ENCODE measurements at regions not wholly inside any gene's neighbourhood (a gene's known extent, or its start where the extent isn't known, plus 50 kb on each side); places are given as distances from the start of the nearest gene placed in this dataset.

DNA sequence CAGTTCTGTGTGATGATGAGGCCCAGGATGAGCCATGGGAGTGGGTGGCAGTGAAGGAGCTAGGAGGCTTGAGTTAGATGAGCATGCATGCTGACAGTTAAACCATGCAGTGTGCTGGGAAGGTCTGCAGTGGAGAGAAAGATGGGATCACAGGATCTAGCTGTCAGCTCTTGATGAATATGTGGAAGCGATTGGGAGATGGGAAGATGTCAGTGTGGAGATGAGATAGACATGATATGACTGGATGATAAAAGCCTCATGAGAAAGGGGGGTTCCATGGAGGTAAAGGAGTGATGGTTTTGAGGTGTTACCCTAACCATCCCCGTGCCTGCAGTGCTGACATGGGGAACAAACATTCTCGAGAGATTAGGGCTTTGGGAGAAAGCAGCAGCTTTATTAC is 165.0 kb upstream of the CTBP2 start:
- TF ChIP-seq, protein P1, sequence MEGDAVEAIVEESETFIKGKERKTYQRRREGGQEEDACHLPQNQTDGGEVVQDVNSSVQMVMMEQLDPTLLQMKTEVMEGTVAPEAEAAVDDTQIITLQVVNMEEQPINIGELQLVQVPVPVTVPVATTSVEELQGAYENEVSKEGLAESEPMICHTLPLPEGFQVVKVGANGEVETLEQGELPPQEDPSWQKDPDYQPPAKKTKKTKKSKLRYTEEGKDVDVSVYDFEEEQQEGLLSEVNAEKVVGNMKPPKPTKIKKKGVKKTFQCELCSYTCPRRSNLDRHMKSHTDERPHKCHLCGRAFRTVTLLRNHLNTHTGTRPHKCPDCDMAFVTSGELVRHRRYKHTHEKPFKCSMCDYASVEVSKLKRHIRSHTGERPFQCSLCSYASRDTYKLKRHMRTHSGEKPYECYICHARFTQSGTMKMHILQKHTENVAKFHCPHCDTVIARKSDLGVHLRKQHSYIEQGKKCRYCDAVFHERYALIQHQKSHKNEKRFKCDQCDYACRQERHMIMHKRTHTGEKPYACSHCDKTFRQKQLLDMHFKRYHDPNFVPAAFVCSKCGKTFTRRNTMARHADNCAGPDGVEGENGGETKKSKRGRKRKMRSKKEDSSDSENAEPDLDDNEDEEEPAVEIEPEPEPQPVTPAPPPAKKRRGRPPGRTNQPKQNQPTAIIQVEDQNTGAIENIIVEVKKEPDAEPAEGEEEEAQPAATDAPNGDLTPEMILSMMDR (IDR thresholded peaks at IDR 0.05): no peak
- no peak for TF ChIP-seq POLR2A (IDR thresholded peaks at IDR 0.05)

All from adrenal gland (tissue), 5 donors.